HG03280 (cell line): ENCODE measurements at regions not wholly inside any gene's neighbourhood (a gene's known extent, or its start where the extent isn't known, plus 50 kb on each side); places are given as distances from the start of the nearest gene placed in this dataset.

Experiments used
- ATAC-seq: cut with Tn5 transposase; IDR thresholded peaks from one replicate; pipeline ENCODE4 v1.9.1; 2021; ENCODE audit warnings: mild to moderate bottlenecking, moderate library complexity; ENCODE audit not compliant: unreplicated experiment

- no peak for ATAC-seq
These were observed 281.9 kb downstream of the TENT4A start for GRCh38 chr5:6995115-6995514.

GRCh38 chr5:7000310-7000709 lies 287.1 kb downstream of the TENT4A start:
- ATAC-seq: no peak

GRCh38 chr5:7010591-7010990 lies 297.4 kb downstream of the TENT4A start:
- no peak for ATAC-seq

GRCh38 chr5:7012057-7012456 lies 298.8 kb downstream of the TENT4A start:
- ATAC-seq: no peak

GRCh38 chr5:7014611-7015010 lies 301.4 kb downstream of the TENT4A start:
- ATAC-seq: no peak

DNA sequence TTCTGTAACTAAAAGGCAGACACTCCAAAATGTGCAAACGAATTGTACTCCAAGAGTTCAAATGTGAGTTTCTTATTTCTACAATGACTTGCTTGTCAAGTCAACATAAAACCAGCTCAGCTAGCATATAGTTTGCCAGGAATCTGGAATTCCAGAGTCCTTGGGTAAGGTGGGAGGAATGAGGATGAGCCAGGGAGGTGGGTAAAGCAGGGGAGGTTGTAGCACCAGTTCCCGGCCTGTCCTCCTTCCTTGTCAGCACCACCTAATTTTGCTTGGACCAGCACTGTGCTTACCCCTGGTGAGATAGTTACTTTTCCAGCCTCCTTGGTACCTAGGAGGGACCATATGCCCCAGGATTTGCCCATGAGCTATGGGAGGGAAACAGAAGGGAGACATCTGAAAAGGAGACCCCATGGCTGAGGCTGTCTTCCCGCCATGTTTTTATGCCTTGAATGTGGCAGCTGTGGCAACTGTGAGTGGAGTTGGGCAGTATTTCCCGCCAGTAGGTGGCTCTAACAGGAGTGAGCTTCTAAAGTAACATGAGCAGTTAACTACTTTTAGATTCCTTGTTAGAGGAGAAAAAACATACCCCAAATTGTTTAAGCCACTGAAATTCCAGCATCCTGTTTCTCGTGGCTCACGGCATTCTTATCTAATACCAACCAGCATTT lies 302.5 kb downstream of the TENT4A start:
- ATAC-seq: no peak

DNA sequence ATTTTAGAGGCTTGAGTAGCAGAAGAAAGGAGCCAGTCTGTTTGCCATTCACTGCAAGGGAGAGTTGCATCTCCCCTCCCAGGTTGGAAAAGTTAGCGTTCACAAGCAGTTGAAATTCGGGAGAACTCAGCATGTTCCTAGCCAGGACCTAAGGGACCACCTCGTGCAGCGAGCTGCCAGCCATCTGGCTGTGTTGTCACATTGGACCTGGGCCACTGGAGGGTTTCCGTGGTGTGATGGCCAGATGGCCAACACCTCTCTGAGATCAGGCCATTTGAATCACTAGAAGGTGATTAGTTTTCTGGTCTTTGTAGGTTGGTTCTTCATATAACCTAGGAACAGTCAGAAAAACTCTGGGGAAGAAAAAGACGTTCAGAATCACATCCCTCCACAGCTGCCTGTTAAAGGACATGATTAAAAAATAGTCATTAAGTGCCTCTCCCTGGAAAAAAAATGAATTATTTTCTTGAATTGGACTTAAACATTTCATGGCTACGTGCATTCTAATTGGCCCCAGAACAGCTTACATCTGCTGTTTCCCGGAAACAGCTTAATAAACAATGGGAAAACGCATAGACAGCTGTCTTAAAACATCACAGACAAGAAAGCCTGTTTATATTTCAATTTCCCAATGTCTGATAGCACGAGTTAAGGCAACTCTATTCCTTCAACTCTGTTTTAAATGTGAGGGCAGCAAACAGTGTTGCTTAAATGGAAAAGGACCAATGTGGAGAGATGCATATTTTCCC lies 303.9 kb downstream of the TENT4A start:
- no peak for ATAC-seq

GRCh38 chr5:7018198-7018597 lies 305.0 kb downstream of the TENT4A start:
- ATAC-seq: no peak

- ATAC-seq: no peak
These were observed 305.4 kb downstream of the TENT4A start for GRCh38 chr5:7018601-7019000.

- no peak for ATAC-seq
These were observed 323.1 kb downstream of the TENT4A start for GRCh38 chr5:7036192-7036835.

- ATAC-seq: no peak
These were observed 325.8 kb downstream of the TENT4A start for GRCh38 chr5:7039074-7039473.

DNA sequence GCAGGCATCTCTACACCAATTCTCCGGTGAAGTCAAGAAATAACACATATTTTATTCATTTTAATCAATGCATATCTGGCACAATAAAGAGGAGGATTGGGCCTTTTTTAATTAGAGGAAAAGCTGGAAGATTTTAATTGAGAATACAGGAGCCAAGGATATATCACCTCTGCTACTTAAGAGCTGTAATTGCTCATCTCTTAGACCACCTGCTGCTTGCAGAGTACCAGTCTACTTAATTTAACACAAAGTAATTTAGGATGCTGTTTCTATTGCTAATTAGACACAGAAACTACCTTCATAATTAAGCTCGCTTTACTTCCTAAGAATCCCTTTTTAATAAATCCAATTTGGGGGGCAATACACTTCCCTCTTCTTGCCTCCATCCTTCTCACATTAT lies 326.9 kb downstream of the TENT4A start:
- no peak for ATAC-seq

DNA sequence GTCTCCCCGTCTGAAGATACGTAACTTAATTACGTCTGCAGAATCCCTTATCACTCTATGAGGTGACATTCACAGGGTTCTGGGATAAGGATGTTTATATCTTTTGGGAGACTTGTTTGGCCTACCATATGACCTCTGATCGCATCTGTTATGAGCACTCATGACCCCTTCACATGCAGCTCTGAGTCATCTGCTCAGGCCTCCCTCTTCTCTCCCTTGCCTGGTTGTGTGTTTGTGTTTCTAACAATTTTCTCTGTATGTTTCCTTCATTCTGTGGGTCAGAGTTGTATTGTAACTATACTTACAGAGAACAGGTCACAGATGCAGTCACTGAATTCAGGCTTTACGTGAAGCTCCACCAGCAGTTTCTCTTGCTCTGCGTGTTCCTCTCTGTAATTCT lies 330.6 kb downstream of the TENT4A start:
- no peak for ATAC-seq

DNA sequence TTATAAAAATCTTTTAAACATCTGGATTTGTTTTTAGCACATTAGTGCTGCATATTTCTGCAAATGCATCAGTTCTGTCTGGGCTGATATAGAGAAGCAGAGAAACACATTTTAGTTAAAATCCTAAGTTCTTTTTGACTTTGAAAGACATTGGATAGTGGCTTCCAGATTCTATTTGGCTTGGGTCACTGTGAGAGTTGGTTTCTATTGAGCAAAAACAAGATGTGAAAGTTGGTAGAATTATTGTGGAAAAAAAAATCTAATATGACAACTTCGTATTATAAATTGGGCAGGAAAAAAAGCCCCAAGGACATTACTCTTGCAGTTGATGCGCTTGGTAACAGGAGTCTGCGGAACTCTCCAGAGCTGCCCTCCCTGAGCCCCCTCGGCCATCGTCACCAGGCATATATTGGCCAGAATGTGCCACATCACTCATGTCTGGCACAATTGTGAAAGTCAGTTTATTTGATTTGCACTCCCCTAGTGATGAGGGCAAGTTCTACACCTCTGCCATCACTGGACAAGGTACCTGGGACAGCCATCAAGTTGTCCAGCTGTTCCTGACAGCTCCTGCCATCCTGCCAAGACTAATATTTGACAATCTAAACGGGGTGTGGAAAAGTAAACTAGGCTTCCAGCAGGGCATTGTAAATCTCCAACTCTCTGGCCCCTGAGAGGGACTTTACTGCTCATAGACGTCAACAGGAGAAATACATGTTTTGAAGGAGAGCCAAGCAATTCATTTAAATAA lies 334.5 kb downstream of the TENT4A start:
- no peak for ATAC-seq

DNA sequence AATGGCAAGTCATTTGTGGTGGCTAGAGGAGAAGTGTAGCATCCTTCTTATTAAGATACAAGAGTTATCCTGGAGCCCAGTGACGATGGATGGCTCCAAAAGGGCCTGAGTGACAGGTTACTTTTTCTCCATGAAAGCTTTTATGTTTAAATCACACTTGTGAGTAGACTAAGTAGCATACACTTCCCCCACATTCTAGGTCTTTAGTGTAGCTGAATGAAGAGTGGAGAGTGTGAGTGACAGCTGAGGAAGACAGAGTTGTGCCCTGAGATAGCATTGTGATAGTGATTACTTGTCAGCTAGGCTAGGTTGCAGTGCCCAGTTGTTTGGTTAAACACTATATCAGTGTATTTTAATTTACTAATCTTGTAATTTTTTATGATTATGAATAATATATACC lies 337.8 kb downstream of the TENT4A start:
- no peak for ATAC-seq

DNA sequence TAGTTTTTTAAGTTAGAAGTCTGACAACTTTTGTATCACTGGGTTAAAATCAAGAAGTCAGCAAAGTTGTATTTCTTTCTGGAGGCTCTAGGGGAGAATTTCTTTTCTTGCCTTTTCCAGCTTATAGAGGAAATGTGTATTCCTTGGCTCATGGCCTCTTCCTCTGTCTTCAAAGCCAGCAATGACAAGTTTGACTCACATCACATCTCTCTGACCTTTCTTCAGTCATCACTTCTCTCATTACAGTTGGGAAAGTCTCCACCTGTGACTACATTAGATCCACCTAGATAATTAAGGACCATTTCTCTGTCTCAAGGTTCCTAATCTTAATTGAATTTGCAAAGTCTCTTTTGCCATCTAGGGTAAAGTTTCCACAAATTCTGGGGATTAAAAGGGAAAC lies 339.9 kb downstream of the TENT4A start:
- ATAC-seq: no peak

- ATAC-seq: no peak
These were observed 340.4 kb downstream of the TENT4A start for GRCh38 chr5:7053528-7054209.

- ATAC-seq: no peak
These were observed 329.3 kb upstream of the ADCY2 start for GRCh38 chr5:7066471-7067235.

GRCh38 chr5:7068156-7068555 lies 327.8 kb upstream of the ADCY2 start:
- no peak for ATAC-seq

DNA sequence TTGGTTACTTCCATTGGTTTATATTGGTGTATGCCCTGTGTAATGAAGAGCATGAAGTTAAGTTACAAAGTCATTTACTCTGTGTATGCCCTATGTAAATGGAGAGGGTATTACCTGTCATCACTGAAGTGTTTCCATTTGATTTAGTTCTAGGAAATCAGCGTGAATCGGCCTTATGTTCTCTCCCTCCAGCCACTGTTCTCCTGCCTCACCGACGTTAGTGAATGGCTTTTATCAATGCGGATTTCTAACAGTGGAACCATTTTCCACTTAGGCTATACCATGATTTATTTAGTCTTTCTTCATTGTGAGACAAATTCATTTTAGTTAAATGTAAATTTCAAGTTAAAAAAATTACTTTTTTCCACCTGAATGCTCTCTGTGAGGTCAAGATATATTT lies 327.0 kb upstream of the ADCY2 start:
- ATAC-seq: no peak
